Left renal cortex interstitium (tissue), 4 donors: ENCODE measurements at regions not wholly inside any gene's neighbourhood (a gene's known extent, or its start where the extent isn't known, plus 50 kb on each side); places are given as distances from the start of the nearest gene placed in this dataset.
A peak's percentile ranks its signal among the peaks of the same experiment; 100 is the strongest.

Source experiments
- DNase-seq, 4 donors: peaks; one replicate each; pipeline ENCODE4 v3.0.0-alpha.2; 2013; ENCODE audit warnings: low read depth in 4 of 4, low spot score in 2 of 4, missing footprints in 1 of 4

DNA sequence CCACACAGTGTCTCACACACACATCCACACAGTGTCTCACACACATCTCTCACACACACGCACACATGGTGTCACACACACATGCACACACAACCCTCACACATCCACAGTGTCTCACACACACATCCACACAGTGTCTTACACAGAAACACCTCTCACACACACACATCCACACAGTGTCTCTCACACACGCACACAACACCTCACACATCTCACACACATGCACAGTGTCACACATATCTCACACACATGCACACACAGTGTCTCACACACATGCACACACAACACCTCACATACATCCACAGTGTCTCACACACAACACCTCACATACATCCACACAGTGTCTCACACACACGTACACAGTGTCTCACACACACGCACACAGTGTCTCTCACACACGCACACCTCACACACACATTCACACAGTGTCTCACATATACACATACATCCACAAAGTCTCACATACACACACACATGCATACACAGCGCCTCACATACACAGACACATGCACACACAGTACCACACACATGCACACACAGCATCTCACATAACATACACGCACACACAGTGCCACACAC lies 473.9 kb upstream of the HS6ST1 start:
- DNase-seq, result no peak

DNA sequence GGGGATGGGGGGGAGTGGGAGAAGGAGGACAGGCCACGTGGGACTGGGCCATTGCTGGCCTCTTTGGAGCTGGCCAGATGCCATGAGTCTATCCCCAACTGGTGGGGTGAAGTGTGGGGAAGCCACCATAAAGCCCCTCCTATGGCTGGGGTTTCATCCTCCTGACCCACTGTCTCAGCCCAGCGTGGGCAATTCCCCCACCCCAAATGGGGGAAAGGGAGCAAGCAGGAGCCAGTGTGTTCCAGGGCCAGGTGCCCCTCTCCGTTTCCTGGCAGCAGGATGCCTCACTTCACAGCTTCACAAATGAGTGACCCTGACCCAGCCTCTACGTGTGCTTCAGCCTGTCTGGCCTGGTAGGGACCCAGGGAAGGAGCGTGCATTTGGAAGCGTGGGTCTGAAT lies 474.7 kb upstream of the HS6ST1 start:
- no peak for DNase-seq

DNA sequence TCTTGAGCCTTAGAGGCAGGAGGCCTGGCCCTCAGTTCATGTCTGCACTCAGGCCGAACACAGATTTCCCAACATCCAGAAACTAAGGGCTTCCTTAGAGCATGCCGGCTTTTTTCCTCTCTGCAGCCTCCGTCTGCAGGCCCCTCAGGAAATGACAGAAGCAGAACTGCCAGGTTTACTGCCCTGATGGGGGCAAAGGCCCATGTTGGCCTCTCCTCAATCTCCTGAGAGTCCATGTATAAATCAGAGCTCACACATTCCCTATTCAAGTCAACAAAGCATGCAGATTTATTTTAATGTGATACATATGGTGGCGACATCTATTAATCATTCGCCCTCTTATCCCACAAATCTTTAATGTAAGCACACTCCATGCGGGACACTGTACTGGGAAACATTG lies 475.6 kb upstream of the HS6ST1 start:
- peak in 1 of 4 donors; percentile 45 for DNase-seq

DNA sequence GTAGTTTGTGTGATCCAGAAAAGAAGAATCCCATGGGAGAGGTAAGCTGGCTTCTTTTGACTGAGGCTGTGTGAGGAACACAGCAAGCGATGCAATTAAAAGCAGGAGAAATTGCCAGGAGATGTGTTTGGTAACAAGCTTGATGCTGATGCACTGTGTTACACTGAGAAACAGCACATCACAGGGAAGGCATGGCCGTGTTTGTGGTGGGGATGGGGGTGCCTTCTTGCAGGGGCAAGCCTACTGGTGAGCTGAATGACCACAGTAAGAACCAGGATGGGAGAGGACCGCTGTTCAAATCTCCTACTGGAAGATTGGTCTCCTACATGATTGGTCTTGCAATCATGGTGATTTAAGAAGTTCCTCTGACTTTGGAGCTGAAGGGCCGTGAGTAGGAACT lies 477.7 kb upstream of the HS6ST1 start:
- no peak for DNase-seq

DNA sequence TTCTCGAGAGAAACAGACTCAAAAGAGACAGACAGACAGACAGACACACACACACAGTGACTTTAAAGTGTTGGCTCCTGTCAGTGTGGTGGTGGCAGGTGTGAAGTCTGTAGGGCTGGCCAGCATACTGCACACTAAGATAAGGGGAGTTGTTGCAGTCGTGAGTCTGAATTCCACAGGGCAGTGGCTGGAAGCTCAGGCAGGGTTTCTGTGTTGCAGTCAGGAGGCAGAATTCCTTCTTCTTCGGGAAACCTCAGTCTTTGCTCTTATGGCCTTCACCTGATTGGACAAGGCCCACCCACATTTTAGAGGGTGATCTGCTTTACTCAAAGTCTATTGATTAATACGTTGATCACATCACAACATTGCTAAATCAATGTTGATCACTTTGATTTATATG lies 478.4 kb upstream of the HS6ST1 start:
- DNase-seq, result no peak

DNA sequence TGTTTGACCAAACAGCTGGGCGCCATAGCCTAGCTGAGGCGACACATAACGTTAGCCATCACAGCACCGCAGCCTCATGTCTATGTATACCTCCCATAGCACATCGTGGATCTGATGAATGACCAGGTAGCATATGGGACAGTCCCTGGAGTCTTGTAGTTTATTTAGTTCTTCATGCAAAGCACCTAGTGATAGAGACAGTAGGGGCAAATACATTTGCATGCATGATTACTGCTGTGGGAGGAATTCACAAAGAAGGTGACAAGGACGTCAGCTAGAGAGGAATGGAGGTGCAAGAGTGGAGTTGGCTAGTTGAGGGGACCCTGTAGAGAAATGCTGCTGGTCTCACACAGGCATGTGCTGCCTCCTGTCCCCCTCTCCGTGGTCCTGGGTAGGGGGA lies 478.9 kb upstream of the HS6ST1 start:
- DNase-seq, result no peak

DNA sequence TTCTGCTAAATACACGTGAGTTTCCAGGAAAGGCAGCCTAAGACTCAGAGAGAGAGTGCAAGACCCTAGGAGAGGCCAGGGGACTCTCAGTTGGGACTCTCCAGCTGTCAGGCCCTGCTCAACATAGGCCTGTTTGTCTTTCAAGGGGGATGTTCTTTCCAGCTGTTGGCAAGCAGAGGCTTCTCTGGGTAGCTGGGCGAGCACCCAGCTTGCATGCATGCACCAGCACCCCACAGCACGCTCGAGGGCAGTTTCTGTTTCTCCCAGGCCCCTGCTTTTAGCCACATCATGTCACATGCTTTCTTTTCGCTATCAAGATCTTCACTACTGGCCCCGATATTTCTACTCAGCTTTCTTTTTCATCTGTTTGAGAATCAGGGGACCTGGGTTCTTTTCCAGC lies 479.3 kb upstream of the HS6ST1 start:
- no peak for DNase-seq

DNA sequence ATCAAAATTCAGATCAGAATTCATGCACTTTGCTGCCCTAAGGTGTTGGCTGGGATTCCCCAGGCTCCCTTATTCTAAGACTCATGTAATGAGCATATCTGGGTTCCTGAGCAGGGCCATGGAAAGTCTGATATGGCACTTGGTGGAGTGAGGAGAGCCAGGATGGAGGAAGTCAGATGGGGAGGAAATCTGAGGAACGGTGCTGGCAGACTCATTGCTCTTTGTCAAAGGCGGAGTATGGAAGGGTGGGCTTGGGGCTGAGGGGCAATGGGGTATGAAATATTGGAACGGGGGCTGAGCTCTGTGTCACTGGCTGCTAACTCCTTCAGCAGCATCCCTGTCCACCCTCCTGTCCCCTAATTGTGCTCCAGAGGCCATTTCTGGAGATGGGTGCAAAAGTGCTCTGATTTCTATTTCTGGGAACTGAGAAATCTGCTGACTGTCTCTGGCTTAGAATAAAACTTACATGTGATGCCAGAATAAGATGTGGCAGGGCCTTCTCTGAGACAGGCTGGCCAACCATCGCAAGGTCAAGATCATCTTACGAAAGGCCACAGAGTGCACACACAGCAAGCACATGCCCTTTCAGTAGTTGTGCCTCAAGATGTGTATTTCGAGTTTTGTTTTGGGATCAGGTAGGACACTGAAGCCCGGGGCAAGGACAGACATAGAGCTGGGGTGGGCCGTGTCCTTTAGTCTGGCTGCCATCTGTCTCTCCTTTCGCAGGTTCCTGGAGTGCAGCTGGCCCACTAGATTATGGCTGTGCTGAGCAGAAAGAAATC lies 480.0 kb upstream of the HS6ST1 start:
- DNase-seq, result no peak

DNA sequence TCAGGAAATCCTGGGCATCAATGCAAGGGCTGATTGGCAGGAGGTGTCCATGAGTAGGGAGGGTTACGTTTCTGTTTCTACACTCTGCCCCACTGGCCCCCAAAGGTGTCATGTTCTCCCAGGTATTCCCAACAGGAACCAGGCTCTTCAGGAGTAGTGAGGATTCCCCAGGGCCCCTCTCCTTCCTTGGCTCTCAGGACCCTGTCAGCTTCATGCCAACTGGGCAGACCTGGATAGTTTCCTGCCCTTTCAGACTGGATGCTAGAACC lies 480.6 kb upstream of the HS6ST1 start:
- no peak for DNase-seq

DNA sequence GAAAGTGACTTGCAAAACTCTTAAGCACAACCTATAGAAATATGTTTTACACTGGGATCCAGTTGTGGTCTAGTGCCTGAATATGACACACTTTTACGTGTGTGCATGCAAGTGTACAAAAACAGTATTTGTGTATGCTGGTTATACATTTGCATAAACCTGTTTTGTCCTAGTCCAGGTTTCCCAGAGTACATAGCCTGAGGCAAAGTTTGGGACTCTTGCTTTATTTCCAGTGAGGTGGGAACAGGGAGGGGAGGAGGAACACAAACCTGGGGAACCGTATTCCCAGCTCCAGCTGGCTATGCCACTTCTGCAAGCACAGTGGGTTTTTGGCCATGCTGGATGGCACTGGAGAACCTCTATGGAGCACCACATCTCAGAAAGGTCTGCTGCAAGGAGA lies 481.1 kb upstream of the HS6ST1 start:
- no peak for DNase-seq

DNA sequence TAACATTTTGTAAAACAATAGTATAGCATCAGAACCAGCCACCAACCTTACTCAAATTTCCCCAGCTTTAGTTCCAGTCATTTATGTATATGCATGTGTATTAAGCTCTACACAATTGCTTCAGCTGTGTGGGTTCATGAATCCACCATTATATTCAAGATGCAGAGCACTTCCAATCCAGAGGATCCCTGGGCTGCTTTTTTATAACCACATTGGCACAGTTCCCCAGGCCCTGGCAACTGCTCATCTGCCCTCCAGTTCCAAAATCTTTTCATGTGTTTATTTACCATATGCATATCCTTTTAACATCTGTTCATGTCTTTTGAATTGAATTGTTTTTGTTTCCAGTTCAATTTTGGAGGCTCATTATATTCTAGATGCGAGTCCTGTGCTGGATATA lies 482.9 kb upstream of the HS6ST1 start:
- DNase-seq, result no peak

DNA sequence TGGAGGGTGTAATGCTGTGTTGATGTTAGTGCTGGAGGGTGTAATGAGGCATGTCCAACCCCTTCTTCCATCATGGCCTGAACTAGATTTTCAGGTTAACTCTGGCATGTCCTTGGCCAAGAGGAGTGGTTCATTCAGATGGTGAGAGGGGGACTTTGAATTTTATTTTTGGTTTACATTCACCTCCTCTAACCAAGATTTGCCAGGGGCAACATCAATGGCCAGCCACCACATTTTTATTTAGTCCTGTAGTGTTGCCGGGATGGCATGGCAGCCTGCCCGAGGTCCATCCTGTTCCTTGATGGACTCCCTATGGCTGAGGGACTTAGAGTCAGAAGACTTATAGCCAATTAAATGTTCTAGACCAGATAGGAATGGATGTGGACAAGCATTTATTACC lies 484.6 kb upstream of the HS6ST1 start:
- DNase-seq, result no peak

DNA sequence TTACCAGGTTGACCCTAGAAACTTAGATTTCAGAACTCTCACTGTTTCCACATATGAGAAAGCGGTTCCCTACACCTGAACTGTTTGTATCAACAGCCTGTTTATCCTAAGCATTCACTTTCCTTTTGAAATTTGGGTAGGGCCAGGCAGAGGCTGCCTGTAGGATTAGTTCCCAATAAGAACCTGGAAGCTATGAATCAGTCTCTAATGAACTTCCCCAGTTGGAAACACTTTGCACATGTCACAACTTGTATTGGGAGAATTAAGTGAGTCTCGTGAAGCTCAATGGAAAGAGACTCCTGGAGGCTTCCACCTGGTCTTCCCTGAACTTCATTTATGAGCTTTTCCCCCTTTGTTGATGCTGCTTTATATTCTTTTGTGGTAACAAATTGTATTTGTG lies 486.6 kb upstream of the HS6ST1 start:
- DNase-seq, result no peak

DNA sequence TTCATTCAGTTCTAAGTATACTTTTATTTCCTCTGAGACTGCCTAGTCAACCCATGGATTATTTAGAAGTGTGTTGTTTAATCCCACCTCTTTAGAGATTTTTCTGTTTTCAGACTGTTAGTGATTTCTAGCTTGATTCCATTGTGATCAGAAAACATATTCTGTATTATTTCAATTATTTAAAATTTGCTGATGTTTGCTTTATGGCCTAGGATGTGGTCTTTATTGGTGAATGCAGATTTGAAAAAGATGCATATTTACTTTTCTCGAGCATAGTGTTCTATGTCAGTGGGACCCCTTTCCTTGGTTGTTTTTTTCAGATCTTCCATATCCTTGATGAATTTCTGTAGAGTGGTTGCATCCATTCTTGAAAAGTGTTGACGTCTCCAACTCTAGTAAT lies 487.2 kb upstream of the HS6ST1 start:
- no peak for DNase-seq

DNA sequence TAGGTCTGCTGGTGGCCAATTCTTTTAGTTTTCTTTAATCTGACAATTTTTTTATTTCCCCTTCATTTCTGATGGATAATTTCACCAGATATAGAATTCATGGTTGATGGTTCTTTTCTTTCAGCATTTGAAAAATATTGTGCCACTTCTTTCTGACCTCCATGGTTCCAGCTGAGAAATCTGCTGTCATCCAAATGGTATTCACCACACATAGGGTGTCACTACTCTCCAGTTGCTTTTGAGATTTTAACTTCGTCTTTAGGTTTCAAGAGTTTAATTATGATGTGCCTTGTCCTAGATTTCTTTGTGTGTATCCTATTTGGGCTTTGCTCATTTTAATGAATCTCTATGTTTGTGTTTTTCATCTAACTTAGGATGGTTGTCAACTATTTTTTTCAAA lies 488.6 kb upstream of the HS6ST1 start:
- no peak for DNase-seq

DNA sequence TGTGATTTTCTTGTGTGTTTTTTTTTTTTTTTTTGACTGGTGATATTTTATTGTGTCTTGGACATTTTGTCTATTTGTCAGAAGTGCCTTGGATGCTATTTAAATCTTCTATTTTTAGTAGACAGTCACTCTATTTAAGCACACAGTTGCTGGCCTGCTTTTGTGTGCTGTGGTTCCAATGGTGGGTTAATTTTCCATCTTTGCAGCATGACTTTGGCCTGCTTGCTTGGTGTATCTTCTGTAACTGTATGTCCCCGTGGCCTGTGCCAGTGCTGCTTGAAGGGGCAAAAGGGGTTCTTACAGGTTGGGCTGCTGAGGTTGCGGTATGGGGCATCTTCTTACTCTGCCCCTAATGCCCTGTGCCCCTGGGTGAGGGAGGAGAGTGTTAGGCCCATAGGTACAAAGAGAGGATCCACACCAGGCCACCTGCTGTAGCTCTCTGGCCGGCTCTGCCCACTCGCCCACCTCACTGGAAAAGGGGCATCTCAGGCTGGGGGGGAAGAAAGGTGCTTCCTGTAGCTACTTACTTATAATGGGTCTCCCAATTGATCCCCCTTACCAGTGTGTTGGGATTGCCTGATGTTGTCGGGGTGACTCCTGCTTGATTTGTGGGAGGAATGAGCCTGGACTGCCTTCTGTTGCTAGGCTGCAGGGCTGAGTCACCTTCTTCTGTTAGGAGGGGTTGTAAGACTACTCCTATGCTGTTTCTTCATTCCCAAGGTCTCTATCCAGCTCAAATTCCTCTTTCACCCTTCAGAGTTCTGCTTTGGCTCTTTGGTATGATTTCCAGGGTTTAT lies 490.0 kb upstream of the HS6ST1 start:
- DNase-seq, result no peak

DNA sequence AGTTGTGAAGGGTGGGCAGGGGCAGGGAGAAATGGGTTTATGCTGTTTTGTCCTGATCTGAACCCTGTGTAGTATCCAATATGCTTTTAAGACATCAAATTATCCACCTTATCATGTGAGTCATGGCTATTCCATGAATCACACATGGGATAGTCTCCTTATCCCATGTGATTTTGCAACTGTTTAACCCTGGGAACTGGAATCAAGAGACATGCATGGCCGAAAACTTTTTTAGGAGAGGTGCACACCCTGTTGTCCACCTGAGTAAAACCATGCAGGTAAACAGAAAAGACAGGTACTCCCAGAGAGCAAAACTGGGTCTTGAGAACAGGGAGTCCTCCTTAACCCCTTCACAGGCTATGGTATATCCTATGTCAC lies 490.6 kb upstream of the HS6ST1 start:
- no peak for DNase-seq

DNA sequence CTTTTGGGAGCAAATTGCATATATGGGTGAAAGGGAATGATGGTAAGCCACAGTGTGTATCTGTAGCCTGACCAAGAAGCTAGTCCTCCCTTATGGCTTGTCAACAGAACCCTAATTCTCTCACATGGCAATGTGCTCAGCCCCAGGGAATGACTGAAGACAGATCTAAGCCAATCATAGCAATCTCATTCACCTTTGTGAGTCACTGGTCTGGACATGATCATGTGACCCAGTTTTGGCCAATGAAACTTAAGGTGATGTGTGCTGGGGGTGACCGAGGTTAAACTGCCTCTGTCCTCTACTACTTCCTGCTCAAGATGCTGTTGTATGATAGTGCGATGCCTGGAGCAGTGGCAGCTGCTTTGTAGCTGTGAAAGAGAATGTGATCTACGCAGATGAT lies 491.2 kb upstream of the HS6ST1 start:
- DNase-seq, result no peak

DNA sequence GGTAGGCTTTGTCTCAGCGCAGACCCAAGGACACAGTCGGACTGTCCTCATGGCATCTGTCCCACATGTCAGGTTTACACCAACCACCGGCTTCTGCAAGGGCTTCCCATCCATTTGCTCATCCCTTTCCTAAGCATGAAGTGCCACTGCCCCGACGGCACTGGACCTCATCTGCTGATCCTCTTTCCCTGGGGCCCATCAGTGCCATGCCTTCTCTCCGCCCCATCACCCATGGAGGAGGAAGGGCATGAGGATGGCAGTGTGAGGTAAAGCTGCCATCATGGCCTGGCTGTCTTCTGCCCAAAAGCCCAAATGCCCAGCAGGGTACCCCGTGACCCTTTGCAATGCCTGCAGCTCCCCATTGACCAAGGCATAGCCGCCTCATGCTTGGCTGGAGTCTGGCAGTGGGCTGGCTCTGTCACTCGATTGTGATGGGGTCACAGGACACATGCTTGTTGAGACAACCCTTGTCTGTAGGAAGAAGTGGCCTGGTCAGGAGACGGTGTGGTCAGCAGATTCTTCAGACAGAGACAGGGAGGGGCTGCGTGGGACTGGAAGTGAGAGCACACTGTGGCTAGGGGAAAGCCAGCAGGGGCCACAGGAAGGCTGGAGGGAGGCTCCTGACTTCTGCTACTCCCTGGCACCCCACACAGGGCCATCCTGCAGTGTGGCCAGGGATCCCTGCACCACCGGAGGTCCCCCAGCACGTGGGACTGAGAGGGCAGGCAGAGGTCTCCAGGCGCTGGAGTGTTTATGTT lies 493.7 kb upstream of the HS6ST1 start:
- no peak for DNase-seq

DNA sequence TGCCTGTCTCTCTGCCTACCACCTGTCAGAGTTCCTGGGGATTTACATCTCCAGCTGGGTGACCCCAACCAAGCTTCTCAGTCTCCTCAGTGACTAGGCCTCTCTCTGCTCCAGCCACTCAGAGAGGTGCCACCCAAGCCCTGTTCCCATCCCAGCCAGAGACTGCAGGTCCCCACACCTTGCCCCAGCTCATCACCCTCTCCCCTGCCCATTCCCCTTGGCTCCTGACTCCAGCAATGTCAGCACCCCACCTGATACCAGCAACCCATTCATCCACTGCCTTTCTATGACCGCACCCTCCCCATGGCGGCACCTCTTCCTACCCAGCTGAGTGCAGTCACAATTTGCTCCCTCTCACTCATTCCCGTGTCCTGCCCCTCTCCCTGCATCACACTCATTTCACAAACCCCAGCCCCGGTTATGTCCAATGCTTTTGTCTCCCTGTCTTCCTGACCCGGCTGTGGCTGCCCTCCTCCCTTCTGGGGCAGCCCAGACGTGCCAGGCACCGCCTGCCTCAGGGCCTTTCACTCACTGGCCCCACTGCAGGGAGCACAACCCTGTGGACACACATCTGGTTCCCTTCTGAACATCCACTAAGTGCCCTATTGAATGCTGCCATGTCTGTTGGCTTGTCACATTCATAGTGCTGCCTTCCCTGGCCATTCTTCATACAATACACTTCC lies 494.8 kb upstream of the HS6ST1 start:
- DNase-seq, result no peak

DNA sequence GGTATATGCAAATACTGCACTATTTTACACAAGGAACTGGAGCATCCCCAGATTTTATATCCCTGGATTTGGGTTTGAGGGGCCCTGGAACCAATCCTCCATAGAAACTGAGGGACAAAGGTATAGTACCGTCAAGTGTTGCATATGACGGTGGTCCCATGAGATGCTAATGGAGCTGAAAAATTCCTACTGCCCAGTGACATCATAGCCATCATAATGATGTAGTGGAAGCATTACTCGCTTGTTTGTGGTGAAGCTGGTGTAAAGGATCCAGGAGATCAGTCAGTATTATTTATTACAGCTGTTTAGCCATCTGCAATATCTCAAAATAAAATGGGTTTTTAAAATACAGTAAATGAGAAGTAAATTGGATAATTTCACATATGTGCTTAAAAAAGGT lies 496.6 kb upstream of the HS6ST1 start:
- no peak for DNase-seq
